ENCODE measurements at regions not wholly inside any gene's neighbourhood (a gene's known extent, or its start where the extent isn't known, plus 50 kb on each side); places are given as distances from the start of the nearest gene placed in this dataset.

- TF ChIP-seq, protein P1, sequence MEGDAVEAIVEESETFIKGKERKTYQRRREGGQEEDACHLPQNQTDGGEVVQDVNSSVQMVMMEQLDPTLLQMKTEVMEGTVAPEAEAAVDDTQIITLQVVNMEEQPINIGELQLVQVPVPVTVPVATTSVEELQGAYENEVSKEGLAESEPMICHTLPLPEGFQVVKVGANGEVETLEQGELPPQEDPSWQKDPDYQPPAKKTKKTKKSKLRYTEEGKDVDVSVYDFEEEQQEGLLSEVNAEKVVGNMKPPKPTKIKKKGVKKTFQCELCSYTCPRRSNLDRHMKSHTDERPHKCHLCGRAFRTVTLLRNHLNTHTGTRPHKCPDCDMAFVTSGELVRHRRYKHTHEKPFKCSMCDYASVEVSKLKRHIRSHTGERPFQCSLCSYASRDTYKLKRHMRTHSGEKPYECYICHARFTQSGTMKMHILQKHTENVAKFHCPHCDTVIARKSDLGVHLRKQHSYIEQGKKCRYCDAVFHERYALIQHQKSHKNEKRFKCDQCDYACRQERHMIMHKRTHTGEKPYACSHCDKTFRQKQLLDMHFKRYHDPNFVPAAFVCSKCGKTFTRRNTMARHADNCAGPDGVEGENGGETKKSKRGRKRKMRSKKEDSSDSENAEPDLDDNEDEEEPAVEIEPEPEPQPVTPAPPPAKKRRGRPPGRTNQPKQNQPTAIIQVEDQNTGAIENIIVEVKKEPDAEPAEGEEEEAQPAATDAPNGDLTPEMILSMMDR (conservative IDR thresholded peaks at IDR 0.05 in 1 of 2, IDR thresholded peaks at IDR 0.05 in 1 of 2; ENCODE audit: low read depth in 1 of 2, low read length in 2 of 2), result no peak
- TF ChIP-seq EZH2 (IDR thresholded peaks at IDR 0.05; ENCODE audit: low read length, missing control alignments), result no peak
These were observed 742.8 kb upstream of the TBX3 start for GRCh38 chr12:115426732-115427131.

All from fibroblast of lung (primary cell).